ENCODE measurements at regions not wholly inside any gene's neighbourhood (a gene's known extent, or its start where the extent isn't known, plus 50 kb on each side); places are given as distances from the start of the nearest gene placed in this dataset.

DNA sequence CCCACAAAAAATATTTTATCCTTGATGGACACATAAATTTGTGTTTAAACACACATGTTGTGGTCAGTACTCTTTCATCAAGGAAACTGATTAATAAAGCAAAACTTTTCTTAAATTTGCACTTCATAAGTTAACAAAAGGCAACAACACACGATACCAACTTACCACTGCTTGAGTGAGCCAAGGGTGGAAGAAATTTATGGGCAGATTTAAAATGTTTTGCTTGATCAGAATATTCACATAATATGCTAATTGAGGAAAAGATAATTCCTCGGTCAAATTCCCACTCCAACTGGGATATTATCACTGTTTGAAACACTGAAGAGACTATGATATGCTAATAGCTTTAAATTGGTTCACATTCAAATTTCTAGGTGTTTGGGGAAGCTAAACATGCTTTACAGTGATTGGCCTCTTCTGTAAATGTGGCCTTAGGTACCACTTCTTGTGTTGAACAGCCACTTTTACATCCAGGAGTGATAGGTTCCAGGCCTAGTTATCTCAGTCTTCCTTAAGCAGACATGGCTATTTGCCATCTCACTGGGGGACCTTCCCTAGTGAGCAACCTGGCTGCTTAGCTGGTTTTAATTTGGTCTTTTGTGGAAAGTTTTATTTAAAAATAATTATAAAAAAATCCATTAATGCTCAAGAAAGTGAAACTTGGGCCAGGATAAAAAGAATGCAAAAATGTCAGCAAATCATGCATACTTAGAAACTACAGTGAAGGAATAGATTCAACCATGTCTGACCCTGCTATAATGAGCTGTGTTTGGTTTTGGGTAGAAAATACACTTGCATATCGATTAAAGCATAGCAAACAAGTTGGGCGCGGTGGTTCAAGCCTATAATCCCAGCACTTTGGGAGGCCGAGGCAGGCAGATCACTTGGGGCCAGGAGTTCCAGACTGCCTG, 221.2 kb upstream of the MAP3K7 start:
- DNase-seq (ENCODE audit: low read depth in 3 of 3), result no peak

GRCh38 chr6:90805619-90806155, 218.8 kb upstream of the MAP3K7 start:
- no peak for DNase-seq (ENCODE audit: low read depth in 3 of 3)

- DNase-seq (ENCODE audit: low read depth in 3 of 3), result no peak
Measured at GRCh38 chr6:90803956-90804355, 217.1 kb upstream of the MAP3K7 start.

DNA sequence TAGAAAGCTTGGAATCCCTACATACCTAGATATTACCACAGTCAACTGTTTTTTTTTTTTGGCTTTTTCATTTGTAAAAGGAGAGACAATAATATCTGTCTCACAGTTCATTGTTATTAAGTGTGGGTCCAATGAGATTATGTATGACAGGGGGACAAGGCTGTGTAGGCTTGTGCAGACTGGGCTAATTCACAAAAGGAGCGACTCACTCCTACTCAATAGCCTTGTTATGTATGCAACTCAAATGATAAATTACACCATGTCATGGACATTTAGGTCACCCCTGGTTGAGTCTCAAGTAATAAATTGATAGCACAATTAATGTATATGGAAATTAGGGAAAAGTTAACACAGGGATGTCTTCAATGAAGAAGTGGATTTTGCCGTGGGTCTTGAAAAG, 208.2 kb upstream of the MAP3K7 start:
- no peak for DNase-seq (ENCODE audit: low read depth in 3 of 3)

DNA sequence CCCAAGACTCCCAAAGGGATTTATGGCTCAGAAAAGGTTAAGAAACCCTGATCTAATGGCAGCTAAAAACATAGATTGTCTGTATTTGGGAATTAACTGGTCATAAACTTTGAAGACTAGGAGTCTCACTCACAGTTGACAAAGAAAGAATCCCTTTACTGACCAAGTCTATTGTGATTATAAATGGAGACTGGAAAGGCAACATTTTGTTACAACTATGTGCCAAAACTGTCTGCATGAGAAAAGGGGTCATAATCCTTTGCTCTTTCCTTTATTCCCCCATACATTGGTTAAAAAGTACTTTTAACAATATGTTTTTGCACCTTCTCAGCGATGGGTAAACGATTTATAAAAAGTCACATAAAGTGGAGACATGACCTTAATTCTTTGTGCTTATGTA, 206.9 kb upstream of the MAP3K7 start:
- no peak for DNase-seq (ENCODE audit: low read depth in 3 of 3)

- no peak for DNase-seq (ENCODE audit: low read depth in 3 of 3)
Measured at GRCh38 chr6:90790696-90791095, 203.8 kb upstream of the MAP3K7 start.

DNA sequence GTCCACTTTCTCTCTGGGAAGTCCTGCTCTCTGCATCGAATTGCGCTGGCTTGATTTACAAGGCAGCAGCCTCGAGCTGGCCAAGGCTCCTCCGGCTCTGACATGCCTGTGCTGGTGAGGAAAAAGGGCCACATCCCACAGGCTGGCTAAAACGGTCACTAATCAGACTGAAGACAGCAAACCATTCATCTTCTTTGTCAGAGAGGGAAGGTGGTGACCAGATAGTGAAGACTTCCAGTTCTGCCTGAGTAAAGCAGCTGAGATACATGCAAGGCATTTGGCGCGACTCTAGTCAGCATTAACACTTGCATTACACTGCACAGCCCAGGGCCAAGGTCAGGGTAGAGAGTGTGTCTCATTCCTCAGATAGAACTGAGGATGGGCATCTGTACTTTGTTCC, 203.2 kb upstream of the MAP3K7 start:
- no peak for DNase-seq (ENCODE audit: low read depth in 3 of 3)

DNA sequence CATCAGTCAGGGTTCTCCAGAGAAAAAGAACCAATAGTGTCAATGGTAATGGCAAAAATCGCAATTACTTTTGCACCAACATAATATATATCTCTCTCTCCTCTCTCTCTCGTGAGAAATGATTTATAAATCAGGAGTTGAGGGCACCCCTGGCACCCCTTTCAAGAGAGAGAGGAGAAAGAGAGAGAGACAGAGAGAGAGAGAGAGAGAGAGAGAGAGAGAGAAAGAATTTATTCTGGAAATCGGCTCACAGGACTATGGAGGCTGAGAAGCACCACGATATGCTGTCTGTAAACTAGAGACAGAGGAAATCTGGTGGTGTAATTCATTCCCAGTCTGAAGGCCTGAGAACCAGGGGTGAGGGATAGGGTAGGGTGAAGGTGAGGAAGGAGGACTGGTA, 201.9 kb upstream of the MAP3K7 start:
- DNase-seq (ENCODE audit: low read depth in 3 of 3), result no peak

DNA sequence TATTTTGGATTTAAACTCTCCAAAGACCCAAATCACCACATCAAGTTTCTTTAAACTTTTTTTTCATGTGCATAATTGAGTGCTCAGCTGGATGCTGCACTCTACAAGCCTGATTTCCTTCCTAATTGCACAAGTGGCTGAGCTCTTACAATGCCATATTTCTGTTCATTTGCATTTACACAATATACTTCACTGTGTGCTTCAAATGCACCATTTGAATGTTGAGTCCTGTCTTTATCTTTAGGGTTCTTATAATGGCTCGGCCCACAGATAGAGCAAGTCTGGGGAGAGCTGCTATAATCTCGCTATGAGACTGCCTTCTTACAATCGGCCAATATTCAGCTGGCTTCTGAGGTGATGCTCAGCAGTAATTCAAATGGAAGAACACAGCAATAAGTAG, 200.6 kb upstream of the MAP3K7 start:
- DNase-seq (ENCODE audit: low read depth in 3 of 3), result no peak

DNA sequence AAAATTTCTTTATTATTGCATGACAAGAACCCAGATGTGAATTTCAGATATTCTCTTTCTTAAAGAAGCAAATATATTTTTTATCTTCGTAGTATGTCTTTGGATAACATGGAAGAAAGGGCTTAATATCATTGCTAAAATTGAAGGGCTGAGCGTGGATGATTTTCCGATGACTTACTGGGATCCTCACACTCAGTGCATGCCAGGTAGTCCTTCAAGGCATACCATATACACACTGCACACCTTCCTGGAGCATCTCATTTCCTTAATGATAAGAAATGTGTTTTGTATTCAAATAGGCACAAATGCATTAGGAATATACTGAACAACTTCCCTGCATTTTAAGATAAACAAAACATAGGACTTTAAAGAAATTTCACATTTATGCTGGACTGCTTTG, 193.9 kb upstream of the MAP3K7 start:
- no peak for DNase-seq (ENCODE audit: low read depth in 3 of 3)

- no peak for DNase-seq (ENCODE audit: low read depth in 3 of 3)
Measured at GRCh38 chr6:90780141-90780540, 193.3 kb upstream of the MAP3K7 start.

- no peak for DNase-seq (ENCODE audit: low read depth in 3 of 3)
Measured at GRCh38 chr6:90778417-90779203, 191.7 kb upstream of the MAP3K7 start.

- DNase-seq (ENCODE audit: low read depth in 3 of 3), result no peak
Measured at GRCh38 chr6:90770778-90771177, 183.9 kb upstream of the MAP3K7 start.

DNA sequence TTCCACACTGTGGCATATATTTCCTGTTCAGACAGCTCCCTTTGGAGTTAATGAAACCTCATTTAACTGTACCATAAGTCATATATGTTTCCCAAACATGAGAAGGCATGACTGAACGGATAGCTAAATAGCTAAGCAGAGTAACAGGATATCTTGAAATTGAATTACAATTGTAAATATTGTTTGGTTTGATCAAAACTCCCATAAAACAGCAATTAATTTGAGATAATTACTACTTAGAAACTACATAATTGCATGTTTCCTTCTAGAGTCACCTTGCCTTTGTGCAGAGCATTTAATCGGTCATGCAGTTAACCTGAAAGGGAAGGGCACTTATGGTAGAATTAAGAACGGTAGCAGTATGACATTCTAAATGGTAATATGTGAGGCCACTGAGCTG, 179.0 kb upstream of the MAP3K7 start:
- no peak for DNase-seq (ENCODE audit: low read depth in 3 of 3)

DNA sequence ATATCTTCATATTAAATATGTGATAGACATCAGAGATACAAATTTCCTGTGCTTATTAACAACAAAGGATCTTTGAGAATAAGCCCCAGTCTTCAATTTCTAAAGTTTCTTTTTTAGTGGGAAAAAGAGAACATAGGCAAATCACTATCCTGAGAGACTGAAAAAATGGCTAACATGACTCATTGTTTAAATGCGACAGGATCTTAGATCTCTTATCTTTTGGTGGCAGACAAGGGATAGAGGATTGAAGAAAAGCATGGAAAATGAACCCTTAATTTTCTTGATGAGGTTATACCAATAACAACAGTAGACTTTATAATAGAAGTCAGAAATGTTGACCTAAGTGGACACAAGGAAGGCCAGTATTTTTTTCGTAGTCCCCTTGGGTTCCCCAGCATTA, 178.6 kb upstream of the MAP3K7 start:
- DNase-seq (ENCODE audit: low read depth in 3 of 3), result no peak

DNA sequence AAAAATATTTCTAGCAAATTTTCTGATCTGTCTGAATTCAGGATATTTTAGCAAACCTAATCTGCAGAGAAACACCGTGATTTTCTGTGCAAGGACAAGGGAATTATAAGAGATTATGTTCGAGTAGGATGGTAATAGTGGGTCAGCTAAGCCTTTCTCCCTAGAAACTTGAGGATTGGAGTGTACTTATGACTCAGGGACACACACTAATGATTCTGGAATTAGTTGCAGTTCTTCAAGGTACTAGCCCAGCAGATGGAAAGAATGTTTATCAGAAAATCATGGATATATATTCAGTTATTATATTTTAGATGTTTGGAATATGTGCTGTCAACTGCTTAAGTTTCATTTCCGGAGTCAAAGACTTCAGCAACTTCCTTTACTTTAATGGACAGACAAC, 177.1 kb upstream of the MAP3K7 start:
- DNase-seq (ENCODE audit: low read depth in 3 of 3), result no peak

DNA sequence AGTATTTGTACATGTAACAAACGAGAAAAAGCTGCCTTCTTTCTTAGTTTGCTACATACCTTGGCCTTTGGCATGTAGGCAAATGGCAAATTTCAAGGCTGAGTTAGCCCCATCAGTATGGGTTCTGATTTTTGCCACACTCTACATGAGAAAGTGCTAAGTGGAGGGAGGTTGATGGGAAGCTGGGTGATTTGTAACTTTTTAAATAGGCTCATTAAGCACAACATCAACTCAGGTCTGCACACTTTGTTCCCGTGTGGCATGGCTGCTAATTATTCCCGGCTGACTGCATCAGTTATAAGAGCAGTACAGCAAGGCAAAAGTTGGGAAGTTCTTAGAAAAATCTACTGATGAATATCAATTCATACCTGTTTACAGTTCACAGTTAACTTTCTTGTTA, 172.8 kb upstream of the MAP3K7 start:
- DNase-seq (ENCODE audit: low read depth in 3 of 3), result no peak

- DNase-seq (ENCODE audit: low read depth in 3 of 3), result no peak
Measured at GRCh38 chr6:90758741-90759140, 171.9 kb upstream of the MAP3K7 start.

DNA sequence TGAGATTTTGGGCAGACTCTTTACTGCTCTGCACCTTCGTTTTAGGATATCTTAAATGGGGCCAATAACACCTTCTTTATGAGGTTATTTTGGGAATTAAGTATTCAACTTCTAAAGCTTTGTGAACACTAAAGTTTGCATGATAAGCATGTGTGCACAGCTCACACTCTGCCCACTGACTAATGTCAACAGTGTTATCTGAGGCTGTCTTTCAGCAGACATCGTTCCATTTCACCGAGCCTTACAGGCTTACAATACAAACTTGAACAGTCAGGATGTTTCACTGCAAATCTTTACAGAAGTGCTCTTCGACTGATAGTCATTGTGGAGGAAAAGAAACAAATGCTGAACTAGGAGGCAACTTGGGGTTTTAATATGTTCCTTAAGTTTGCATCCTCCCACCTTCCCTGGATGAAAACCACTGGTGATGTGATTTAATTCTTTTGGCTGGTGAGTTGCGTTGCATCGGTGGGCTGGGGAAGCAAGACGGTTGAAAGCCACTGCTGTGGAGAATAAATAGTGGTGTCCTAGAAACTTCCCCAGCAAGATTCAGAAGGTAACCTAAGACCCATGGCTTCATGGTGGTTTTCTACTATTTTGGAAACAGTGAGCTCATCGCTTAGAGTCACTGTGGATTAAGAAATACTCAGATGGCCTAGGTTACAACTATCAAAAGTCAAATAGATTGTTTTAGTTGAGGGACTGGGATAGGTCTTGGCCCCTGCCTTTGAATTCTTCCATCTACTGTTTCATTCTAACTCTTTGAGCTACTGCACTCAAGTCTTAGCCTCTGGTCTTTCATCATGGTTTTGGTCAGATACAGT, 167.2 kb upstream of the MAP3K7 start:
- DNase-seq (ENCODE audit: low read depth in 3 of 3), result no peak

DNA sequence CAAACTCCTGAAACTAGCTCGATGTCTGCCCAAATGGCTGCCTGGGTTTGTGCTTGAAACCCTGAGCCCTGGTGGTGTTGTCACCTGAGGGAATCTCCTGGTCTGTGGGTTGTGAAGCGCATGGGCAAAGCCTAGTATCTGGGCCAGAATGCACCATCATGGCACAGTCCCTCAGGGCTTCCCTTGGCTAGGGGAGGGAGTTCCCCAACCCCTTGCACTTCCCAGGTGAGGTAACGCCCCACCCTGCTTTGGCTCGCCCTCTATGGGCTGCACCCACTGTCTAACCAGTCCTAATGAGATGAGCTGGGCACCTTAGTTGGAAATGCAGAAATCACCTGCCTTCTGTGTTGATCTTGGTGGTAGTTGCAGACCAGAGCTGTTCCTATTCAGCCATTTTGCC, 152.9 kb upstream of the MAP3K7 start:
- no peak for DNase-seq (ENCODE audit: low read depth in 3 of 3)

GRCh38 chr6:90739339-90739738, 152.5 kb upstream of the MAP3K7 start:
- no peak for DNase-seq (ENCODE audit: low read depth in 3 of 3)

GRCh38 chr6:90730151-90730673, 143.3 kb upstream of the MAP3K7 start:
- no peak for DNase-seq (ENCODE audit: low read depth in 3 of 3)
